IPS DF 6.9 (cell line): ENCODE measurements at regions not wholly inside any gene's neighbourhood (a gene's known extent, or its start where the extent isn't known, plus 50 kb on each side); places are given as distances from the start of the nearest gene placed in this dataset.
"Not testable (repeated sequence)": the region's sequence is repeated elsewhere in the genome, so short reads cannot be mapped to it uniquely, and the experiment has no call there.

Experiments
- DNase-seq: peaks from one replicate; pipeline ENCODE4 v3.0.0-alpha.2; 2013; ENCODE audit warnings: low read depth, low spot score
- H3K27ac ChIP-seq: one replicate; pipeline ENCODE4 v1.5.1; 2013; ENCODE audit warnings: low read length, control low read depth
- H3K27me3 ChIP-seq: 2 replicates; pipeline ENCODE4 v1.6.1; 2013; ENCODE audit warnings: mild to moderate bottlenecking, low read length; ENCODE audit not compliant: control insufficient read depth, insufficient read depth
- H3K36me3 ChIP-seq: 2 replicates; pipeline ENCODE4 v1.6.1; 2013; ENCODE audit warnings: low read length; ENCODE audit not compliant: control insufficient read depth, insufficient read depth
- H3K4me1 ChIP-seq: 2 replicates; pipeline ENCODE4 v1.6.1; 2013; ENCODE audit warnings: low read length; ENCODE audit not compliant: control insufficient read depth, insufficient read depth
- H3K4me3 ChIP-seq: 2 replicates; pipeline ENCODE4 v1.5.1; 2013; ENCODE audit warnings: mild to moderate bottlenecking, low read length
- H3K9me3 ChIP-seq: 2 replicates; pipeline ENCODE4 v1.6.1; 2013; ENCODE audit warnings: low read length, inconsistent platforms; ENCODE audit not compliant: control insufficient read depth, insufficient read depth
- WGBS: extraction: QIAGEN DNeasy Blood & Tissue Kit; methylation state at CpG from one replicate; pipeline ENCODE4 v1.1.7; 2013; ENCODE audit warnings: mixed read lengths, missing lambda C conversion rate; ENCODE audit not compliant: insufficient read length, insufficient coverage; 5-methylcytosine and 5-hydroxymethylcytosine counted together

DNA sequence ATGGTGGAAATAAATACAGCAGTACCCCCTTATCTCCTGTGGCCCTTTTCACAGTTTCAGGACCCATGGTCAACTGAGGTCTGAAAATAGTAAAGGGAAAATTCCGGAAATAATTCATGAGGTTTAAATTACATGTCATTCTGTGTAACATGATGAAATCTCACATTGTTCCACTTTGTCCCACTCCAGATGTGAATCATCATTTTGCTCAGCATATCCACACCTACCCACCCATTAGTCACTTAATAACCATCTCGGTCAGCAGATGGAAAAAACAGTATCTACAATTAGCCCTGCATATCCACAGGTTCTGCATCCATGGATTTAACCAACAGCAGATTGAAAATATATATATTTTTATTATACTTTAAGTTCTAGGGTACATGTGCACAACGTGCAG lies 86.9 kb upstream of the GORAB start:
- no CpG with 5 or more reads among the region's 3 CpGs for WGBS
- no peak overlapping the region for H3K27ac ChIP-seq
- H3K9me3 ChIP-seq = no peaks in the 10 kb centered on the region
- no peaks in the 10 kb centered on the region for H3K4me1 ChIP-seq
- no peak overlapping the region for H3K4me3 ChIP-seq
- H3K27me3 ChIP-seq = no peaks in the 10 kb centered on the region
- no peak for DNase-seq
- H3K36me3 ChIP-seq = no peaks in the 10 kb centered on the region

DNA sequence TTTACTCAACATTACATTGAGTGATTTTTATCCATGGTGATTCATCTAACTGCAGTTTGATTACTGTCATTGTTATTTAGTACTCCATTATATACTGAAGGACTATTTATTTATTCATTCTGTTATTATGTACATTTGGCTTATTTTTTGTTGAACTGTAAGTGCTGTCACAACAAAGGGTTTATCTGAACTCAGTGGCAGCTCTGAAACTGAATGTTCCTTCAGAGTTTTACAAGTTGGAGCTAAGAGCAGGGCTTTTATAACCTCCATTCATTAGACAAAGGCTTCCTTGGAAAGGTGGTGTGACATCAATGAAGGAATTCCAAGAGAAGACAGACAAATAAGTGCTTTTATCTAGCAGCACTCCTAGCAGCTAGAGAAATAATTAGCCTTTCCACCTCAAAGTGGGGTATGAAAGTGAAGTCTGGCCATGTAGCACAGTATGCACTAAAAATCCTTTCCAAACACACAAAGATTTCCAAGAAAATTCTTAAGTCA lies 83.3 kb upstream of the GORAB start:
- Histone ChIP-seq H3K4me1 (no peaks in the 10 kb centered on the region), H3K27ac (no peak overlapping the region), H3K27me3 (no peaks in the 10 kb centered on the region), H3K4me3 (no peak overlapping the region), H3K36me3 (no peaks in the 10 kb centered on the region), H3K9me3 (no peaks in the 10 kb centered on the region)
- DNase-seq = no peak

DNA sequence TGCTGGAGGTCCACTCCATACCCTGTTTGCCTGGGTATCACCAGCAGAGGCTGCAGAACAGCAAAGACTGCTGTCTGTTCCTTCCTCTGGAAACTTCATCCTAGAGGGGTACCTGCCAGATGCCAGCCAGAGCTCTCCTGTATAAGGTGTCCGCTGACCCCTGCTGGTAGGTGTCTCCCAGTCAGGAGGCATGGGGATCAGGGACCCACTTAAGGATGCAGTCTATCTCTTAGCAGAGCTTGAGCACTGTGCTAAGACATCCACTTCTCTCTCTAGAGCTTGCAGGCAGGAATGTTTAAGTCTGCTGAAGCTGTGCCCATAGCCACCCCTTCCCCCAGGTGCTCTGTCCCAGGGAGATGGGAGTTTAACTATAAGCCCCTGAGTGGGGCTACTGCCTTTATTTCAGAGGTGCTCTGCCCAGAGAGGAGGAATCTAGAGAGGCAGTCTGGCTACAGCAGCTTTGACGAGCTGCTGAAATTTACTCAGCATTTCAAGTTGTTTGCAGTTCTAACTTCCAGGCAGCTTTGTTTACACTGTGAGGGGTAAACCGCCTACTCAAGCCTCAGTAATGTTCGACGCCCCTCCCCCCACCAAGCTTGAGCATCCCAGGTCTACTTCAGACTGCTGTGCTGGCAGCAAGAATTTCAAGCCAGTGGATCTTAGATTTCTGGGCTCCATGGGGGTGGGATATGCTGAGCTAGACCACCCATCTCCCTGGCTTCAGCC lies 74.5 kb upstream of the GORAB start:
- H3K9me3 ChIP-seq, H3K27me3 ChIP-seq, H3K36me3 ChIP-seq, H3K27ac ChIP-seq, H3K4me3 ChIP-seq, H3K4me1 ChIP-seq: not testable (repeated sequence)
- DNase-seq = peak; percentile 13
- no CpG with 5 or more reads among the region's 5 CpGs for WGBS

DNA sequence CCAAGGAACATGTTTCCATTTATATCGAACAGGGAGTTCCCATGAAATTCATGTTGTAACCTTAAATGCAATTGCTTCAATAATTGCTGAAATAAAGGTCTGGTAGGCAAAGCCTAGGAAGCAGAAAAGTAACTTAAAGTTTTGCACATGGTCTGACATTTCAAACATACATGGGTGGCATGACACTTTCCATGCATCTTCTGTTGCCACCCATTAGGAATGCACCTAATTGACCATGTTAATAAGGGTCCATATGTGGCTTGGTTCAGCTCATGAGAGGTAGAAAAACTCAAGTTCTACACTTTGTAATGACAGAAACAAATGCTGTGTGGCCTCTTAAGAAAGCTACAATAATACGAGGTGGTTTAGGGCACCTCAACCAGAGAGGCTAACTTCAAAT lies 72.0 kb upstream of the GORAB start:
- no peak overlapping the region for H3K27ac ChIP-seq
- DNase-seq = no peak
- H3K27me3 ChIP-seq = no peaks in the 10 kb centered on the region
- H3K4me1 ChIP-seq = no peaks in the 10 kb centered on the region
- H3K4me3 ChIP-seq = no peak overlapping the region
- H3K9me3 ChIP-seq = no peaks in the 10 kb centered on the region
- no peaks in the 10 kb centered on the region for H3K36me3 ChIP-seq
- no CpG with 5 or more reads among the region's 2 CpGs for WGBS

DNA sequence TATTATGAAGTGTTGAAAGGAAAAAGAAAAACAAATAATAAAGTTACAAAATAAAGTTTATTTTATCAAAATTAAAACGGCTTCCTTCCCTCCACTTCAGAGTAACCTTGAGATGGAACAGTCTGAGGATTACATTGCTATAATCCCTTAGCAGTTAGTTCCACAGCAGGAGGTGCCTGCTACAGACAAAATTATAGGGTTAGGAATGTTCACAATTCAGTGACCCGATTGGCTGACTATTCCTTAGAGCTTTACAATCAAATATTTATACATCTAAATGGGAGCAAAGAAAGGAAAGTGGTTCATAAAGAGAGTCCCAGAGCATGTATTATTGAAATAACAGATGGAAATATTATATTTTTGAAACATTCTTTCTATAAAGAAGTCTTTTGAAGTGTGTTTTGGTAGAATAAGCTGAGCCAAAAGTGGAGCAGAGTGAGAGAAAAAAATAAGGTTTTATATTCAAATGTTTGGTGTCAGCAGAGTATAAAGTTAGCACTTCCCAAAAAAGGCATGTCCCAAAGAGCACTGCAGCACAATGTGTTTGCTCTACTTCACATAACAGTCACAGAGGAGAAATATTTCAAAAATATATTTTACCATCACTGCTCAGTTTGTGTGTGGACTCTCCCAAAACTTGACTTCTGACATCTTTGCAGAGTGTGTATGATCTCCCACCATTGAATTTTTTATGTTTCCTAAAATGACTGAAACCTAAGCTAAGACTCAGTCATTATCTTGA lies 71.4 kb upstream of the GORAB start:
- Histone ChIP-seq H3K27ac (no peak overlapping the region), H3K36me3 (no peaks in the 10 kb centered on the region), H3K27me3 (no peaks in the 10 kb centered on the region), H3K4me3 (no peak overlapping the region), H3K9me3 (no peaks in the 10 kb centered on the region), H3K4me1 (no peaks in the 10 kb centered on the region)
- DNase-seq = no peak
- no CpG with 5 or more reads among the region's 2 CpGs for WGBS

DNA sequence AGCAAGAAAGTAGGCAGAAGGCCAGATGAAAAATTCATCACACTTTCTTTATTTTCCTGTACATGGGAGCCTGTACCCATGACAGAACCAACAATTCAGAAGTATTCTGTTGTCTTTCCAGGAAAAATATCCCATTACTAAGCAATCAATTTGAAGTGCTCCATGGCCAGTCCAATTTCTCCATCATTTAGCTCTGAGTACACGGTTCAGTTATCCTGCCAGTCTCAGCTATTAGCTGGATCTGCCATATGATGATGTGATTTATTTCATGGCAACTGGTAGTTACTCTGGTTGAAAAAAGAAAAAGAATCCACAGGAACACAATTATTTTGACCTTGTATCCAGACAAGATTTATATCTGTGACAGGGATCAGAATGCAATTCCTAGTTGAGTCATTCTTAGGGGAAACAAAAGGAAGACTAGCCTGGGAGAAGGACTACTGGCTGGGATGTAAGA lies 70.6 kb upstream of the GORAB start:
- Histone ChIP-seq H3K9me3 (no peaks in the 10 kb centered on the region), H3K27me3 (no peaks in the 10 kb centered on the region), H3K4me1 (no peaks in the 10 kb centered on the region), H3K36me3 (no peaks in the 10 kb centered on the region), H3K27ac (no peak overlapping the region), H3K4me3 (no peak overlapping the region)
- no peak for DNase-seq
- WGBS = no CpG with 5 or more reads among the region's 1 CpG

DNA sequence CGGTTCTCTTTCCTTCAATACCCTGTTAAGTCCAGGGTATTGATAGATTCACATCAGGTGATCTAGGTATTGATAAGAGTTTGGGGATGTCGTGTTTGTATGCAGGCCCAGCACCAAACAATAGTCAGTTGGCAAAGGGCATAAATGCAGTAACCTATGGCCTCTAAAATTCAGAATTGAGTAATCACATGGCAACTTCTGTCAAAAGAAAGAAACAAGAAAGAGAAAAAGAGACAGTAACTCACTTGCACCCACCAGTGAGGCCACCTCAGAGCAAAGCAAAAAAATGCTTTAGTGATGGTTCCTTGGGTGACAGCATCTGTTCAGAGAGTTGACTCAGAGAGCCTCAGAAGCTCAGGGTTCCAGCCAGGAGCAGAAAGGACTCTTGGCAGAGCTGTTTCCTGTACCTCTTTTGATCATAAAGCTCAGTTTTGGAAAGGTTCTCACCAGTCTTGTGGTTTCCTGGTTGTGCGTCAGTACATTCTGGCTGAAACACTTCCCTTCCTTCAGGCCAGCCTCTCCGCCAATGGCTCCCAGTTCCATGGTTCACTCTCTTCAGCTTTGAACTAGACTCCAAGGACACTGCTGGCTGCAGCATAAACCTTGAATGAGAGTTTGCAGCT lies 70.1 kb upstream of the GORAB start:
- H3K27me3 ChIP-seq = no peaks in the 10 kb centered on the region
- no peaks in the 10 kb centered on the region for H3K9me3 ChIP-seq
- no CpG with 5 or more reads among the region's 4 CpGs for WGBS
- no peaks in the 10 kb centered on the region for H3K36me3 ChIP-seq
- no peak overlapping the region for H3K27ac ChIP-seq
- no peak for DNase-seq
- H3K4me3 ChIP-seq = no peak overlapping the region
- H3K4me1 ChIP-seq = no peaks in the 10 kb centered on the region

DNA sequence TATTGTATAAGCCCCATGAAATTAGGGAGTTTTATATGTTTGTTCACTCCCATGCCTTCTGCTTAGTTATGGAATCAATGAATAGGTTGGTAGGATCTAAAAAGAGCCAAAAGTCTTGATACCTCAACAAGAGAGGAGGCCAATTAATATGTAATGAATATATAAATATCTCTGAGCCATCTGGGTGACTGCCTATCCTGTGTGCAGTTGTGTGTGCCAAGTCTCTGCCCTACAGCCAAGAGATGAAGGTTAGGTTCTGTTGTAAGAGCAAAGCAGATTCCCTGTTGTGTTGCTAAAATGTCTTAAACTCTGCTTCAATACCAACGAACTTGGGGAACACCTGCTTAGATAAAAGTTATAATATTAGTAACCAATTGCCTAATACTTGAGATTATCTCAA lies 61.8 kb upstream of the GORAB start:
- H3K27me3 ChIP-seq = no peaks in the 10 kb centered on the region
- no CpG with 5 or more reads among the region's 1 CpG for WGBS

DNA sequence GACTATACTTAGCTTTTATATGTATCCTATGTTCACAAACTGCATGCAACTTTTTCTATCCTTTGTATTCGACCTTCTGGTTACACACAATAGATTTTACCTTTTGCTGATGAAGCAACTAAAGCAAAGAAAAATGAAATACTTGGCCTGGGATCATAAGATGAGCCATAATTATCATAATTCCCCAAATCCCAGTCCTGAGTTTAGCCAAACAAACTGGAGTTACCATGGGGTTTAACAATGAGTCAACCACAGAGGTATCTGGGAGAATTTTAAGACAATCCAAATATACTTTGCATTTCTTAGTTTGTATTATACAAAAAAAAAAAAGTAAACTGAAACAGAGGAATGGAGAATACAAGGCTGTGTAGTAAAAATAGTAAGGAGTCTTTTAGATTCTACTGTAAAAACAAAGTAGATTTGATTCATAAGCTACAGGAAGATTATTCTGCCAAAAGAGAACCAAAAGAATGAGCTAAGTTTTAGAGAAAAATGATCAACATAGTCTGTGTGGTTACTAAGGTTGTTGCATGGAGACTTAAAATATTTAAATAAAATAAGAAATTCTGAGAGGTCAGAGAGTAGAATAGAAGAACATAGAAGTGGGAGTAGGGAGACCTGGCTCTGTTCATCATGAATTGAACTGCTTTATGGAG lies 60.4 kb upstream of the GORAB start:
- H3K4me3 ChIP-seq = no peak overlapping the region
- H3K27me3 ChIP-seq = no peaks in the 10 kb centered on the region
- DNase-seq = no peak
- no CpG with 5 or more reads among the region's 1 CpG for WGBS
- no peak overlapping the region for H3K27ac ChIP-seq
- H3K4me1 ChIP-seq = no peaks in the 10 kb centered on the region
- H3K9me3 ChIP-seq = no peaks in the 10 kb centered on the region
- no peaks in the 10 kb centered on the region for H3K36me3 ChIP-seq

More for the DNA sequence above, 61.8 kb upstream of the GORAB start:
- H3K4me1 ChIP-seq = no peaks in the 10 kb centered on the region
- no peak for DNase-seq
- no peaks in the 10 kb centered on the region for H3K36me3 ChIP-seq
- no peak overlapping the region for H3K4me3 ChIP-seq
- no peaks in the 10 kb centered on the region for H3K9me3 ChIP-seq
- H3K27ac ChIP-seq = no peak overlapping the region

DNA sequence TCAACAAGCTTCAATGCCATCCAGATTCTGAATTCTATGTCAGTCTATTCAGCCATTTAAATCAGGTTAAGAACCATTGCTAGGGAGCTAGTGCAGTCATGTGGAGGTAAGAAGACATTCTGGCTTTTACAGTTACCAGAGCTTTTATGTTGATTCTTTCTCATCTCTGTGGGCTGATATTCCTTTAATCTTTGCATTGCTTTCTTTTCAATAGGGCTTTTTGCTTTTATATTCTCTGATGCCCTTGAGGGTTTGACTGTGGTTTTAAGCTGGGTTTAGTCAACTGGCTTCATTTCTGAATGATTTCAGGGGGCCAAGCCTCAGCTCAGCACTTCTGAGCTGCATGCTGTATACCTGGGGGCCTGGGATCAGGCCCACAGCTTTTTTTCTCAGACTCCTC lies 51.0 kb upstream of the GORAB start:
- no peak for DNase-seq
- Histone ChIP-seq H3K4me3 (no peak overlapping the region), H3K27me3 (no peaks in the 10 kb centered on the region), H3K4me1 (no peaks in the 10 kb centered on the region), H3K9me3 (no peaks in the 10 kb centered on the region; the same call in 1 of the 2 replicates), H3K36me3 (no peaks in the 10 kb centered on the region), H3K27ac (no peak overlapping the region)
